Stimulated activated CD4-positive, alpha-beta T cell treated with anti-CD3 and anti-CD28 coated beads, Interleukin-12 subunit alpha, Interleukin-12 subunit beta, amount 100 ng/mL, for 48 hours (primary cell): ENCODE measurements at regions not wholly inside any gene's neighbourhood (a gene's known extent, or its start where the extent isn't known, plus 50 kb on each side); places are given as distances from the start of the nearest gene placed in this dataset.
A peak's percentile ranks its signal among the peaks of the same experiment; 100 is the strongest.

Experiments
- DNase-seq, 3 donors: peaks; one replicate each; pipeline ENCODE4 v3.0.0-alpha.2; 2020; ENCODE audit warnings: low read depth in 2 of 3, low spot score in 1 of 3

- no peak for DNase-seq
Observed at GRCh38 chr20:56988446-56988845, 278.0 kb downstream of the BMP7 start.

GRCh38 chr20:56989516-56989915 is 276.9 kb downstream of the BMP7 start:
- DNase-seq, result no peak

DNA sequence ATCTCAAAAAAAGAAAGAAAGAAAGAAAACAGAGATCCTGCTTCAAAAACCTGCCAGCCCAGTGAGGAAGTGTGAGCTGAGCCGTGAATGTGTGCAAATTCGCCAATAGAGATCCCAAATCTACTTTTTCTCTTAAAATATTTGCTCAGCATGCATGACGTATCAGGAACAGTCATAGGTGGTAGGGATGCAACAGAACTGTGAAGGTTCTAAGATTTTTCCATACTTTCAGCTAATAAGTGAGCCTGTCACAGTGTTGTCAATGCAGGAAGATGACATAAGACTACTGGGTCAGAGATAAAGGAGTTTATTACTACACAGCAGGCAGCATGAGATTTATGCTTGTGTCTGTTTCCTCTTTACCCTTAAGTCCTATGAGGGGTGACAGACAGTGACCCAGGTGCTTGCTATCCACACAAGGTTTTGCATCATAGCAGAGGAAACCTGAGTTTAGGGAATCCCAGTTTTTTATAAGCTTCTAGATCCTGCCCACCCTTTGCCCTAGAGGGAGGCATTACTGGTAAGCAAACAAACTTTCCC is 273.4 kb downstream of the BMP7 start:
- no peak for DNase-seq

- DNase-seq, result no peak
Observed at GRCh38 chr20:56994006-56994405, 272.4 kb downstream of the BMP7 start.

DNA sequence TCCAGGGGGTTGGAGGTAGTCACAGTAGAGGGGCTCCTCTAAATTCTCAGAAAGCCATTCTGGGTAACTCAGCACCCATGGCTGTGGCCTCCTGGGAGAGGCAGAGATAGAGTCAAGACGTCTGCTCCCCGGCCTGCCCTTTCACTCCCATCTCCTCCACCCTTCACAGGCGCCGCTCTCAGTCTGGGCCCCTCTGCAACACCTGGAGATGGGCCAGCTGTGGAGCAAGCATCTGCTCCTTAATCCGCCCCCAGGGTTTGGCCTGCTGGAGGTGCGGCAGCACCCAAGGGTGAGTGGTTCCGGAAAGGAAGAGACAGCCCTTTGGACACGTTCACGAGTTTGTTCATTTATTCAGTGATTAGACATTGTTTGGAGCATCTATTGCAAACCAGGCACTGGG is 271.3 kb downstream of the BMP7 start:
- DNase-seq, result no peak

GRCh38 chr20:56995635-56996075 is 270.8 kb downstream of the BMP7 start:
- peak in 1 of 3 donors; percentile 2 for DNase-seq

DNA sequence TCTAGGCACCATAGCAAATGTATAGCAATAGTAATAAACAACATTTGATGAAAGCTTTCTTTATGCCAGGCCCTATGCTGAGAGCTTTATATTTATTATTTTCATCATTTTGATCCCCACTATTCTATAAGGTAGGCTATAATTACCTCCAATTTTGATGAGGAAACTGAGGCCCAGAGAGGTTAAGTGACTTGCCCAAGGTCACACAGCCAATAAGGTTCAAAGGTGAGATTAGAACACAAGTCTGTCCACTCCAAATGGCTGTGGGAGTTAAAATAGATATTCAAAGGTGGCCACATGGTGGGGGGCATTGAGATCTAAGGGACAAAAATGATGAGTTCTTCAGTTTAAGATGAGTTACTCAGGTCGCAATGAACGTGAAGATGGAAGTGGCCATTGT is 269.9 kb downstream of the BMP7 start:
- no peak for DNase-seq

DNA sequence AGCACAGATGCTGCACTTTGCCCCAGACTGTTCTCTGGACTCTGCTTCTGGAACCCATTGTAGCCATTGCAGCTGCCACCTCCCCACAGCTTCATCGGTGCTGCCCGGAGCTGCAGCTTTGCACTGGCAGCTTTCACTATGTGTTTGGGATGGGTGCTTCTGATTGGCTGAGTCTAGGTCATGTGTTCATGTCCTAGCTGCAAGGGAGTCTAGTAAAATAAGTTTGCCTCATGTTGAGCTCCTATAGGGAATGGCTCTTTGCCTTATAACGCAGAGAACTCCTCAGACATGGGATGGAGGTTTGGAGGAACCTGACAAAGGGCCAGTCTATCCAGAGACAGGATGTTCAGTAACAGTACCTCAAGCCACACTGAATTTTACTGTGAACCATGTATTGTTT is 268.0 kb downstream of the BMP7 start:
- DNase-seq, result no peak

DNA sequence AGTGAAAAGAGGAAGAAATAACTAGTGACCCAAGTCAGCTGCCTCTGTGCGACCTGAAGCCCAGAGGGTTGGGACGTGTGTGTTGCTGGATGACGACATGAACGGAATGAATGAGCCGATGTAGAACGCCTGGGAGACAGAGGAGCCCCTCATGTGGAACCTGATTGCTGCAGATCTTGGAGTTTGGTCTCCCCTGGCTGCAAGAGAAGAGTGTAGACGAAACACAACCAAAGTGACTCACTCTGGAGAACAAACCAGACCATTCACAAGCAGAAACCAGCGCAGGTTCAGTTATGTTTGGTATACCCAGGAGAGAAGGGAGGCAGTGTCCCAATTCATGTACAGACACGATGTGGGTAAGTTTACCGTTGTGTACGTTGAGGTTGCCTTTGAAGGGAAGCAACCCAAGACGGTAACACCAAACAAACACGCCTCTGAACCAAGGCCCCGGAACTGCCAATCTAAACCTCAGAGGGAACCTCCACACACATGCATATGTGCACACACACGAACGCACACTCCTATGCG is 265.9 kb downstream of the BMP7 start:
- no peak for DNase-seq

DNA sequence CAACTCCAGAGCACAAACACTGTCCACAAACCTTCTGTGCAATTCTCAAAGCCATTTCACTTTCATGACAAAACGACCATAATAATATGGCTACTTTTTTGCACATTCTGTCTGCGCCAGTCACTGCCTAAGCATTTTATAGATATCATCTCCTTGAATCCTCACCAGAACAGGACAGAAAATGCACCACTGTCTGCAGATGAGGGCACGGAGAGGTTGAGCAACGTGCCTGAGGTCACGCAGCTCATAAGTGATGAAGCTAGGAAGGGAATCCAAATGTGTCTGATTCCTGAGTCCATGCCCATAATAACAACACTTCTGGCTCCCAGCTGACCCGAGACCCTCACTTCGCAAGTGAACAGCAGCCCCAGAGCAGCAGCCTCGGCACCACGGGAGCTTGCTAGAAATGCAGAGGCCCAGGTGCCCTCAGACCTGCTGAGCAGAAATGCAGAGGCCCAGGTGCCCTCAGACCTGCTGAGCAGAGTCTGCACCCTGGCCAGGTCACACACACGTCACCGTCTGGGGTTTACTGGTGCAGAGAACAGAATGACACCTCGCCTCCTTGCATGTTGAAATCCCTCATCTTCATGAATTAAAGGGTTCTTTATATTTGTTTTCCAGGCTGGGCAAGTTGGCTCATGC is 265.2 kb downstream of the BMP7 start:
- DNase-seq, result no peak

GRCh38 chr20:57002066-57002570 is 264.3 kb downstream of the BMP7 start:
- DNase-seq, result no peak

- DNase-seq, result no peak
Observed at GRCh38 chr20:57003012-57003411, 263.4 kb downstream of the BMP7 start.

GRCh38 chr20:57004416-57004815 is 262.0 kb downstream of the BMP7 start:
- no peak for DNase-seq

DNA sequence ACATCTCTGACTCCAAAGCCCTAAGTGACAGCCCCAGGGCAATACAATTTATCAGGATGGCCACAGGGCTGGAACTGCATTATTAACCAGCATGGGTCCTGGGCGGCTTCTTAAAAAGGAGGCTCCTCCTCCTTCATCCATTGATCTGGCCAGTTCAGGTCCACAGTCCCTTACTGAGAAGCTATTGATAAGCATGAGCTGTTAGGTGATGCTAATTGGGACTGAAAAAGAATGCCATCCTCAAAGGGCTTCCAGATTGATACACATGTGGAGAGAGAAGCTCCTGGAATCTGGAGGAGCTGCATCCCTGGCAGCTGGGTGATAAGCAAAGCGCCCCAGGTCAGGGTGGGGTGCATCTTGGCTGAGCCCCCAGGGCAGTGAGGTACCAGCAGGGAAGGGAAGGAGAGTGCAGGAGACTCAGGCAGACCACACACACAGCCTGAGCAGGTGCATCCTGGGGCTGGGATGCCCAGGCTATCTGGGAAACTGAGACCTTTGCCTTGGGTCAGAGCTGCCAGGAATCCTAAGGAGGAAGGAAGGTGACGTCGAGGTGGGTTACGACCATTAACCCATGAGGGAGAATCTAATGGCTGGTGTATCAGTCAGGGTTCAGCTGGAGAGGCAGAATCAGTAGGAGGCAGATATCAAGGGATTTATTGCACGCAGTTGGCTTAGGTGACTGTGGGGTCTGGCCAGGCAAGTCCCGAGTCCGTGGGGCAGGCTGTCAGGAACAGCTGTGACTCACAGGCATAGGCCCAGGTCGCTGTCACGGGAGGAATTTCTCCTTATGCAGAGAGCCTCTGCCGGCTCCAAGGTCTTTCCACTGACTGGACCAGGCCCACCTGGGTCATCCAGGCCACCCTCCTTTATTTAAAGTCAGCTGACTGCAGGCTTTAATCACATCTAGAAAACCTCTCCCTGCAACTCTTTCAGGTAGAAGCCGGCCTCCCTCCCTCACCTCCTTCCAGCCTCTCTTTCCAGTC is 261.2 kb downstream of the BMP7 start:
- DNase-seq, result no peak

GRCh38 chr20:57006411-57007170 is 259.9 kb downstream of the BMP7 start:
- no peak for DNase-seq

DNA sequence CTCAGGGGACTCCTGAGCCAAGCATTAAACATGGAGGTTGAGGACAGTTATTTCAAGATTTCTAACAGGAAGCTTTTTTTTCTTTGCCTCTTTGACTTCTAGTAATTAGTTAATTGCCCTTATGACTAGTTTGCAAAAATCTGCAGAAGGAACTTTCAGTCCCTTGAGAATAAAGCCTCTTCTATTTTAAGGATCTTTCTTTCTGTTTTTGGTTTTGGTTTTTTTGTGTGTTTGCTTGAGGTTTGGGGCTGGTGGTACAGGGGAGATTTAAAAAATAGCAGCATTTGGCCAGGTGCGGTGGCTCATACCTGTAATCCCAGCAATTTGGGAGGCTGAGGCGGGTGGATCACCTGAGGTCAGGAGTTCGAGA is 259.3 kb downstream of the BMP7 start:
- no peak for DNase-seq

- no peak for DNase-seq
Observed at GRCh38 chr20:57008217-57008616, 258.2 kb downstream of the BMP7 start.

DNA sequence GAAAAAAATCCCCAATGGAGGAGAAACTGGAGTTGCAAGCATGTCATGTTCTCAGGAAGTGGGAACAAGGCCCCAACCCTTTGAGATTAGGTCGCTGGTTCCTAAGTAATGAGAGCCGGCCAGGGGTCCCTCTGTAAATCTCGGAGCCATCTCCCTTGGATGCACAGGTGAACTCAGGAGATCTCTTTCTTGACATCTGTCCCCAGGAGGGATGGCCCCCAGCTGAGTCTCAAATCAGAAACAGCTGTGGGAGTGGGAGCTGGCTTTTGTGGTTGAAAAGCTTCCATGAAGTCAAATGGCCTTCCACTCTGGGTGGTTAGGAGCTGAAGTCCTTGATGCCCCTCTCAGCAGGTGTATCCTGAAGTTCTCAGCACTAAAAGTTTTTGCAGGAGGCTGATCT is 257.1 kb downstream of the BMP7 start:
- no peak for DNase-seq

- DNase-seq, result no peak
Observed at GRCh38 chr20:57009775-57010174, 256.7 kb downstream of the BMP7 start.

GRCh38 chr20:57012691-57013090 is 253.8 kb downstream of the BMP7 start:
- no peak for DNase-seq

- no peak for DNase-seq
Observed at GRCh38 chr20:57013217-57013616, 253.2 kb downstream of the BMP7 start.
